ENCODE measurements at regions not wholly inside any gene's neighbourhood (a gene's known extent, or its start where the extent isn't known, plus 50 kb on each side); places are given as distances from the start of the nearest gene placed in this dataset.

- DNase-seq = peak; percentile 79
Observed at GRCh38 chr13:31963631-31964030, 67.9 kb upstream of the FRY start.

- DNase-seq = no peak
Observed at GRCh38 chr13:31964168-31964567, 67.4 kb upstream of the FRY start.

- DNase-seq = peak; percentile 48
Observed at GRCh38 chr13:31965361-31966066, 66.1 kb upstream of the FRY start.

- DNase-seq = no peak
Observed at GRCh38 chr13:31967155-31967554, 64.4 kb upstream of the FRY start.

GRCh38 chr13:31968473-31968872, 63.1 kb upstream of the FRY start:
- DNase-seq = peak; percentile 82

DNA sequence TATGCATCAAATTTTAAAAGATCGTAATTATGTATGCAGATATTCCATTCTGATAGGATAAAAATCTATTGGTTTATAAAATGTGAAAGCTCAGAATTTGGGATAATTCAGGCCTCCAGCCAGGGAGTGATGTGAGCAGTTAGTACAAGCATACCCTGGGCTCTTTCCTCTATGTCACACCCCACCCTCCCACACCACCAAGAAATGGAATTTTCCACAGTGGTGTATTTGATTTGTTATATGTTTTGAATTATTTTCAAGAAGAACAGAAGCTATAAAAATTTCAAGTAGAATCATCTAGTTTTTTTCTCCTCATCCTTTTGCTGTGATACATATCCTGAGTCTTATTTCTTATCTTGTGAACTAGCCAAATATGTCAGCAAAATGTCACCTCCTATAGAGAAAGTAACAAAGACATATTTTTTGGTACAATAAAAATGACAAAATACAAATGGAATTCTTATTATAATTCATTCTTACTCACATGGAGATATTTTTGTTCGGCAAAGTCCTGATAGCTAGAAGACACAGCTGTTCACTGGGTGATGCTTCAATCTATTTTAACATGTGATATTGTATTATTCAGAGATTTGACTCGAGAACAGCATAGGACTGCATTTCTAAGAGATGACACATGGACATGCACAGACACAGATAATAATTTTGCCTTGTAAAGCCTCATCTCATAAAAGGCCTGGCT, 61.2 kb upstream of the FRY start:
- DNase-seq = no peak

GRCh38 chr13:31972453-31972852, 59.1 kb upstream of the FRY start:
- no peak for DNase-seq

DNA sequence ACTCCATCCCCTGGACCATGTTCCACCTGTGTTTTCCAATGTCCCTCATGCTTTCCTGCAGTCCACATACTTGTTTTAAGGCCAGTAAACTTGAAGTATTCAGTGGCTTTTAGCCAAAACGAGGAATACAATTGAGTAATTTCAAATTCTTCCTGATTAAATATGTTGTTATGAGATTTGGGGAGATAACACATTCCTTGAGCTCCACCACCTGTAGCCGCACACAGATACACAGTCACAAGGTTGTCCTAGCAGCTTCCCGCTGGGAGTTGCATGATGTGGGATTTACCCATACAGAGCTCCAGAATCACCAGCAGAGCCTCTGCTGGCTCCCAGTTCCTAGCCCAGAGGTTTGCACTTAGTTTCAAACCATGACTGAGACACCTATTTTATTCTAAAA, 53.6 kb upstream of the FRY start:
- DNase-seq = no peak

GRCh38 chr13:31980830-31981229, 50.7 kb upstream of the FRY start:
- DNase-seq = no peak

All from inflammatory macrophage treated with lipopolysaccharide for 4 hours (primary cell).